ENCODE measurements at regions not wholly inside any gene's neighbourhood (a gene's known extent, or its start where the extent isn't known, plus 50 kb on each side); places are given as distances from the start of the nearest gene placed in this dataset.

DNA sequence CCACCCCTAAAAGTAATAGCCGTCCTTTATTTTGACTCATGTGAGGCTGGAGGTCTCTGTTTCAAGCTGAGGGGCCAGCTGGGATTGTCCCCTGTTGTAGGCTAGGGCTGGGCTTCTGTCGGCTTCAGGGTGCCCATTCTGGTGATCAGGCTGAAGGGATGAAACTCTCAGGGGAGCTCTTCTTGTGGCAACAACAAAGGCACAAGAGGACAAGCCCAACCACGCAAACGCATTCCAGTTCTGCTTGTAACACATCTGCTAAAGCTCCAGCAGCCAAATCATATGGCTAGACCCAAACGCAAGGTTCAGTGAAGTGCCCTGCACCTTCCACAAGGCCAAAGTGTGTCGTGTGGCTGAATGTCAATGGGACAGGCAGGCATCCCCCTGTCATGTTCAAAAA, 405.7 kb downstream of the INHBA start:
- Histone ChIP-seq H3K27ac (ENCODE audit: low read depth, low read length) (no peak overlapping the region), H3K36me3 (ENCODE audit: insufficient read depth, low read length) (no peaks in the 10 kb centered on the region), H3K27me3 (ENCODE audit: insufficient read depth, low read length) (no peaks in the 10 kb centered on the region), H3K4me3 (ENCODE audit: insufficient read depth, low read length) (no peak overlapping the region), H3K79me2 (ENCODE audit: insufficient read depth, low read length) (no peaks in the 10 kb centered on the region), H3K9me3 (ENCODE audit: low read depth, low read length) (no peaks in the 10 kb centered on the region), H2AFZ (ENCODE audit: low read length) (no peak overlapping the region), H3K4me1 (ENCODE audit: insufficient read depth, low read length) (no peaks in the 10 kb centered on the region), H4K20me1 (ENCODE audit: insufficient read depth, low read length) (no peaks in the 10 kb centered on the region), H3K4me2 (ENCODE audit: insufficient read depth, low read length) (no peak overlapping the region)
- no peak for DNase-seq (ENCODE audit: insufficient read length, low spot score, missing footprints)
- TF ChIP-seq, protein P1, sequence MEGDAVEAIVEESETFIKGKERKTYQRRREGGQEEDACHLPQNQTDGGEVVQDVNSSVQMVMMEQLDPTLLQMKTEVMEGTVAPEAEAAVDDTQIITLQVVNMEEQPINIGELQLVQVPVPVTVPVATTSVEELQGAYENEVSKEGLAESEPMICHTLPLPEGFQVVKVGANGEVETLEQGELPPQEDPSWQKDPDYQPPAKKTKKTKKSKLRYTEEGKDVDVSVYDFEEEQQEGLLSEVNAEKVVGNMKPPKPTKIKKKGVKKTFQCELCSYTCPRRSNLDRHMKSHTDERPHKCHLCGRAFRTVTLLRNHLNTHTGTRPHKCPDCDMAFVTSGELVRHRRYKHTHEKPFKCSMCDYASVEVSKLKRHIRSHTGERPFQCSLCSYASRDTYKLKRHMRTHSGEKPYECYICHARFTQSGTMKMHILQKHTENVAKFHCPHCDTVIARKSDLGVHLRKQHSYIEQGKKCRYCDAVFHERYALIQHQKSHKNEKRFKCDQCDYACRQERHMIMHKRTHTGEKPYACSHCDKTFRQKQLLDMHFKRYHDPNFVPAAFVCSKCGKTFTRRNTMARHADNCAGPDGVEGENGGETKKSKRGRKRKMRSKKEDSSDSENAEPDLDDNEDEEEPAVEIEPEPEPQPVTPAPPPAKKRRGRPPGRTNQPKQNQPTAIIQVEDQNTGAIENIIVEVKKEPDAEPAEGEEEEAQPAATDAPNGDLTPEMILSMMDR (IDR thresholded peaks at IDR 0.05; ENCODE audit: extremely low read depth, low read depth, low read length) = no peak

DNA sequence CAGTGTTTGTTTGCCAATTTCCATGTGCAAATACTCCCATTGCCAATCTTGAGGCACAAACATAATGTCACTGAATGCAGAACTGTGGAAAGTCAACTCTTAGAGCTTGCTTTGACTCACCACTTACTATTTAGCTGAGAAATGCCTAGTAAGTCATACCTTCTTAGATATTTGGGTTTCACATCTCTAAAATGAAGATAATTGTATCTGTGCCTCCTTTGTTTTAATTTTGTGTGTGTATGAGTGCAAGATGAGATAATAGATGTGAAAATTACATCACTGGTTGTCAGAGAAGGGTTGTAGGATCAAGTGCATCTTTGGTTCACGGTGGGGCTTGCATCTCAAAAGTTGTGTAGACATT, 407.5 kb downstream of the INHBA start:
- no peak overlapping the region for H3K4me2 ChIP-seq (ENCODE audit: insufficient read depth, low read length)
- TF ChIP-seq, protein P1 (IDR thresholded peaks at IDR 0.05; ENCODE audit: extremely low read depth, low read depth, low read length) = no peak
- no peak for DNase-seq (ENCODE audit: insufficient read length, low spot score, missing footprints)
- no peaks in the 10 kb centered on the region for H3K9me3 ChIP-seq (ENCODE audit: low read depth, low read length)
- H3K27ac ChIP-seq (ENCODE audit: low read depth, low read length) = no peak overlapping the region
- H3K79me2 ChIP-seq (ENCODE audit: insufficient read depth, low read length) = no peaks in the 10 kb centered on the region
- no peaks in the 10 kb centered on the region for H3K4me1 ChIP-seq (ENCODE audit: insufficient read depth, low read length)
- no peak overlapping the region for H2AFZ ChIP-seq (ENCODE audit: low read length)
- no peaks in the 10 kb centered on the region for H3K27me3 ChIP-seq (ENCODE audit: insufficient read depth, low read length)
- no peaks in the 10 kb centered on the region for H4K20me1 ChIP-seq (ENCODE audit: insufficient read depth, low read length)
- no peaks in the 10 kb centered on the region for H3K36me3 ChIP-seq (ENCODE audit: insufficient read depth, low read length)
- no peak overlapping the region for H3K4me3 ChIP-seq (ENCODE audit: insufficient read depth, low read length)

DNA sequence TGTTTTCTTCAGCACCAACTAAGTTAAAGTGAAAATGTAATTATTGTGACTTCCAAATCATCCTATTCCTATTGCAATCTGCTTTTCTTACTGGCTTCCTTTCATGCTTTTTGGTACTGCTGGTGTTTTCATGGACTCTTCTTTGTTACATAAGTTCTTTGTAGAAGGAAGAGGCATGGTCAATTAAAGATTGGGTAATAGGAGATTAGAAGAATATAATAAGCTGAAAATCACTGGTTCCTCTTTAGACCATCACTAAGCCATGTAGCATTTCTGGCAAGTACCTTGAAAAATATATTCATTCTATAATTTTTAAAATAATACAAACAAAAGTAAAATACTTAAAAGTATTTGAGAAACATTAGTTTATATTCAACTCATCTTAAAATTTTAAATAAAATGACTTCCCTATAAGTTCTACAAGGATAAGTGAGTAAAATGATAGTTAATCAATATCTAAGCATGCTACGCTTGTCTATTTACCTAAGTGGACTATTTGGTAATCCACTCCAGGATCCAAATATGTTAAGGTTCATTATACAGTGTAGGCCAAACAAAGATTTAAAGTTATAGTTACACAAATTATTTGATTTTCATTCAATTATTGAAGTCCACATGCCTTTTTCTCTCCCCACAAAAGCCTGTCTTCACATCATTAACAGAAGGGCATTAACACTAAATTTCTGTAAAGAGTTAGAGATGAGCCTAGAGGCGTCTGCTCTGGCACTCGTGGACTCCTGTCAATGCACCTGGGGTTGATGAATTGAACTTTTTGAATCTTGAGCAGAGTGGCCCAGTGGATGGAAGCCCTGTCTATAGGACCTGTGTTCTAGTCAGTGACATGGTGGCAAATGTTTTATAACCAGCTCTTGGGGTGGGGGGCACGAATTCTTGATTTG, 408.1 kb downstream of the INHBA start:
- no peak for DNase-seq (ENCODE audit: insufficient read length, low spot score, missing footprints)
- H3K4me3 ChIP-seq (ENCODE audit: insufficient read depth, low read length) = no peak overlapping the region
- H3K27ac ChIP-seq (ENCODE audit: low read depth, low read length) = no peak overlapping the region
- H2AFZ ChIP-seq (ENCODE audit: low read length) = no peak overlapping the region
- H3K4me1 ChIP-seq (ENCODE audit: insufficient read depth, low read length) = no peaks in the 10 kb centered on the region
- H3K4me2 ChIP-seq (ENCODE audit: insufficient read depth, low read length) = no peak overlapping the region
- TF ChIP-seq, protein P1 (IDR thresholded peaks at IDR 0.05; ENCODE audit: extremely low read depth, low read depth, low read length) = no peak
- H4K20me1 ChIP-seq (ENCODE audit: insufficient read depth, low read length) = no peaks in the 10 kb centered on the region
- no peaks in the 10 kb centered on the region for H3K27me3 ChIP-seq (ENCODE audit: insufficient read depth, low read length)
- H3K36me3 ChIP-seq (ENCODE audit: insufficient read depth, low read length) = no peaks in the 10 kb centered on the region
- no peaks in the 10 kb centered on the region for H3K9me3 ChIP-seq (ENCODE audit: low read depth, low read length)
- no peaks in the 10 kb centered on the region for H3K79me2 ChIP-seq (ENCODE audit: insufficient read depth, low read length)

DNA sequence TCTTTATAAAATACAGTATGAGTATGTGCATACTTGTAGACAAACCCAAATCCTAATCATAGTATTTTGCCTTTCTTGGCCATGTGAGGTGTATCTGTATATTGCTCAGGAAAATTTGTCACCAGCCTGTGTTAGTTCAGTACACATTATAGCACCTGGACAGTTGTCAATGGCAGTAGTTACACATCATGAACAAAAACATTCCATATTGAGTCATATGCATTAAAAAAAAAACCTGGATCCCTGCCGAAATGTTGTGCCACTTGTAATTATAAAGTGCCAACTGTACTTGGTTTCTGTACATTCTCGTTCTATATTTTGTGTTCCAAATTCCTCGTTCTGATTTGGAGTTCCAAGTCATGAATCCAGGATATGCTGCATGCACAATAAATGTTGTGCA, 410.4 kb downstream of the INHBA start:
- no peaks in the 10 kb centered on the region for H3K79me2 ChIP-seq (ENCODE audit: insufficient read depth, low read length)
- no peaks in the 10 kb centered on the region for H3K9me3 ChIP-seq (ENCODE audit: low read depth, low read length)
- H3K27me3 ChIP-seq (ENCODE audit: insufficient read depth, low read length) = no peaks in the 10 kb centered on the region
- DNase-seq (ENCODE audit: insufficient read length, low spot score, missing footprints) = no peak
- no peaks in the 10 kb centered on the region for H4K20me1 ChIP-seq (ENCODE audit: insufficient read depth, low read length)
- TF ChIP-seq, protein P1 (IDR thresholded peaks at IDR 0.05; ENCODE audit: extremely low read depth, low read depth, low read length) = no peak
- no peaks in the 10 kb centered on the region for H3K36me3 ChIP-seq (ENCODE audit: insufficient read depth, low read length)
- H3K4me2 ChIP-seq (ENCODE audit: insufficient read depth, low read length) = no peak overlapping the region
- no peak overlapping the region for H3K4me3 ChIP-seq (ENCODE audit: insufficient read depth, low read length)
- H2AFZ ChIP-seq (ENCODE audit: low read length) = no peak overlapping the region
- no peak overlapping the region for H3K27ac ChIP-seq (ENCODE audit: low read depth, low read length)
- H3K4me1 ChIP-seq (ENCODE audit: insufficient read depth, low read length) = no peaks in the 10 kb centered on the region

Measured in osteoblast (primary cell).